Stomach (tissue), 8 donors: ENCODE measurements at regions not wholly inside any gene's neighbourhood (a gene's known extent, or its start where the extent isn't known, plus 50 kb on each side); places are given as distances from the start of the nearest gene placed in this dataset.
"Not testable (repeated sequence)": the region's sequence is repeated elsewhere in the genome, so short reads cannot be mapped to it uniquely, and the experiment has no call there.

Source experiments
- DNase-seq, 2 donors: peaks; one replicate each; pipeline versions ENCODE4 v3.0.0 to v3.0.0-alpha.2; 2013 to 2019
- H3K27ac ChIP-seq, 5 donors: fragments of 200-600 bp in 4 of 5; sonication (generic) in 4 of 5; one replicate each; pipeline ENCODE4 v1.5.1; 2013 to 2019; ENCODE audit warnings: mild to moderate bottlenecking in 1 of 5, moderate library complexity in 1 of 5
- H3K27me3 ChIP-seq, 3 donors: fragments of 200-600 bp; sonication (generic); one replicate each; pipeline ENCODE4 v1.5.1; 2017 to 2019; ENCODE audit warnings: mixed run types in 1 of 3
- H3K36me3 ChIP-seq, 4 donors: fragments of 200-600 bp; sonication (generic); 1 replicate in 3 of 4; 2 replicates in 1 of 4; pipeline ENCODE4 v1.5.1; 2016 to 2019
- H3K4me1 ChIP-seq, 4 donors: fragments of 200-600 bp; sonication (generic); one replicate each; pipeline ENCODE4 v1.5.1; 2016 to 2019
- H3K4me3 ChIP-seq, 4 donors: fragments of 200-600 bp; sonication (generic) in 3 of 4; one replicate each; pipeline ENCODE4 v1.5.1; 2016 to 2019; ENCODE audit warnings: mild to moderate bottlenecking in 1 of 4
- H3K9me3 ChIP-seq, 4 donors: fragments of 200-600 bp; sonication (generic); one replicate each; pipeline ENCODE4 v1.5.1; 2016 to 2019
- CTCF ChIP-seq, 7 experiments: fragments of 450-650 bp in 4 of 7; fragments of 200-600 bp in 3 of 7; sonication (generic) in 3 of 7; IDR thresholded peaks; one replicate each; pipeline ENCODE4 v1.5.1; 2016 to 2019; ENCODE audit warnings: antibody characterized with exemption in 7 of 7, control low read depth in 2 of 7, mild to moderate bottlenecking in 1 of 7
- EP300 ChIP-seq: sonication (generic); formaldehyde crosslinking; IDR thresholded peaks from one replicate; pipeline ENCODE4 v1.6.1; 2017; ENCODE audit warnings: antibody characterized with exemption
- POLR2A ChIP-seq, 4 donors: fragments of 450-650 bp; IDR thresholded peaks; one replicate each; pipeline ENCODE4 v1.6.1; 2016; ENCODE audit warnings: antibody characterized with exemption in 4 of 4, control low read depth in 2 of 4, mild to moderate bottlenecking in 1 of 4, moderate library complexity in 1 of 4
- POLR2AphosphoS5 ChIP-seq, 3 donors: sonication (generic); formaldehyde crosslinking; IDR thresholded peaks; one replicate each; pipeline ENCODE4 v1.6.1; 2016; ENCODE audit warnings: antibody characterized with exemption in 3 of 3
- WGBS, 5 donors: extraction: QIAGEN DNeasy Blood & Tissue Kit in 3 of 5; methylation state at CpG; one replicate each; pipeline versions ENCODE4 v1.1.5 to v1.1.7; 2013 to 2018; 5-methylcytosine and 5-hydroxymethylcytosine counted together
- intact Hi-C: fragments of 100-400 bp; cut with DNase I; formaldehyde crosslinking; loops from one replicate; pipeline ENCODE4 v1.15.1; 2023; ENCODE audit warnings: low total_unique reads
- donor health status: healthy with polysubstance abuse.
- donor health status: Bipolar disorder and iron deficiency.
- donor health status: healthy.

DNA sequence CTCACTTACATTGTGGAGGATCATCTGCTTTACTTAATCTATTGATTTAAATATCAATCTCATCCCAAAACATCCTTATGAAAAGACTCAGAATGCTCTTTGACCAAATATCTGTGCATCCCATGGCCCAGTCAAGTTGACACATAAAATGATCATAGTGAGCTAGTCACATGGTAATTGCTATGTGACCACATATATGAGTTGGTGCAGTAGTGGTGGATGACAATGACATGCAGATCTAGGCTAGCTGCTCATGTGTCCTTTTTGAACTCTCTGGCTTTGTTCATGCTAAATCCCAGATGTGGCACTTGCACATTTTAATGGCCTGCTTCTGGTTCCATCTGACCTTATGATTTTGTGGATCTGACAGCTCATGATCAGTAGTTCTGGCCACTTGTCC is 156.2 kb downstream of the NFKBIZ start:
- Histone ChIP-seq H3K36me3 (no peaks in the 10 kb centered on the region), H3K4me1 (peaks cover 0 to 8% (median 2%) of the 10 kb centered on the region in 4 donors), H3K27ac (no peak overlapping the region), H3K27me3 (no peaks in the 10 kb centered on the region), H3K4me3 (no peak overlapping the region), H3K9me3 (no peaks in the 10 kb centered on the region)
- TF ChIP-seq CTCF (IDR thresholded peaks at IDR 0.05) = no peak
- TF ChIP-seq EP300 = no peak
- TF ChIP-seq POLR2AphosphoS5 (IDR thresholded peaks at IDR 0.05) = no peak
- TF ChIP-seq POLR2A (IDR thresholded peaks at IDR 0.05) = no peak
- intact Hi-C loops = no loop called here
- DNase-seq = no peak

DNA sequence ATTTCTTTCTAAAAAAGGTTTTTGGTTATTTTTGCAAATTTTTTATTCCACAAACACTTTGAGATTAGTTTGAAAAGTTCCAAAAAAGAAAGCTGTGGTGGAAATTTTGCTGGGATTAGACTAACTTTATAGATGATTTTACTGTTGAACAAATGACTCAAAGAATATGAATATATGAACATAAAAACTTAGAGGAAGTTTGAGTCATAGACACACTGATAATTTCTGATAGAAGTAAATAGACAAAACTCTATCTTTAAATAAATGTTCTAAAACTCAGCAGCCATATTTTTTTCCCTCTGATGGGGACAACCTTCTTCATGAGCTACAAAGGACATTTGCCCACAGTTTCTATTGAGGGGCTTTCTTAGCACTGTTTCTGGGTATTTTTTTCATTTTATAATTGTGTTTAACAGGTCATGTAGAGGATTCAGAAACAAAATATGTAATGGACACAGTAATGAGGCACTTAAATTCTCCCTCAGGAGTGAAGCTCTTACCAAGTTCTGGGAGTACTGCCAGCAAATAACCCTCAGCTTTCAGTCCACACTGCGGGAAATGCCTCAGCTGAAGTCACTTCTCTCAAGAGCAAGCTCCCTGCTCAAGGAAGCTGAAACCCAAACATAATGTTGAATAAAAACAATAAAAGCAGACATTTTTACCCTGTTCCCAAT is 157.6 kb downstream of the NFKBIZ start:
- Histone ChIP-seq H3K27ac (no peak overlapping the region), H3K4me3 (no peak overlapping the region), H3K36me3 (no peaks in the 10 kb centered on the region), H3K9me3 (no peaks in the 10 kb centered on the region), H3K4me1 (peaks cover 0 to 8% (median 2%) of the 10 kb centered on the region in 4 donors), H3K27me3 (no peaks in the 10 kb centered on the region)
- DNase-seq = peak in 1 of 2 donors; percentile 65
- no peak for TF ChIP-seq EP300
- no peak for TF ChIP-seq POLR2AphosphoS5 (IDR thresholded peaks at IDR 0.05)
- TF ChIP-seq CTCF (IDR thresholded peaks at IDR 0.05) = no peak
- TF ChIP-seq POLR2A (IDR thresholded peaks at IDR 0.05) = no peak
- intact Hi-C loops = no loop called here
- WGBS, 5 donors = 19 to 50% (median 26%) methylated on average over 1 of the region's 1 CpG

GRCh38 chr3:102008436-102008835 is 159.1 kb downstream of the NFKBIZ start:
- H3K4me3 ChIP-seq, DNase-seq, H3K27ac ChIP-seq, H3K36me3 ChIP-seq, H3K27me3 ChIP-seq, H3K9me3 ChIP-seq, H3K4me1 ChIP-seq, intact Hi-C loops: not testable (repeated sequence)
- 84 to 97% (median 93%) methylated on average over 10 to 11 of the region's 11 CpGs for WGBS, 5 donors

DNA sequence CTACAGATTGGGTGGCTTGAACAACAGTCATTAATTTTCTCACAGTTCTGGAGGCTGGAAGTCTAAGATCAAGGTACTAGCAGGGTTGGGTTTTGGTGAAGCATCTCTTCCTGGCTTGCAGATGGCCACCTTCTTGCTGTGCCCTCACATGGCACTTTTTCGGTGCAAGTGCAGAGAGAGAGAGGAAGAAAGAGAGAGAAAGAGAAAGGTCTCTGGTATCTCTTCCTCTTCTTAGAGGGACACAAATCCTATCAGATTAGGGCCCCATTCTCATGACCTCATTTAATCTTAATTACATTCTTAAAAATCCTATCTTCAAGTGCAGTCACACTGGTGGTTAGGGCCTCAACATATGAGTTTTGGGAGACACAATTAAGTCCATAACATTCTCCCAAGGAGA is 167.1 kb downstream of the NFKBIZ start:
- WGBS, 5 donors = 82 to 100% (median 100%) methylated on average over 1 of the region's 1 CpG
- no peaks in the 10 kb centered on the region for H3K36me3 ChIP-seq
- no peak overlapping the region for H3K4me3 ChIP-seq
- DNase-seq = no peak
- no peak overlapping the region for H3K27ac ChIP-seq
- intact Hi-C loops = no loop called here
- peaks cover 0 to 4% (median 2%) of the 10 kb centered on the region in 4 donors for H3K9me3 ChIP-seq
- TF ChIP-seq POLR2AphosphoS5 (IDR thresholded peaks at IDR 0.05) (no peak), CTCF (IDR thresholded peaks at IDR 0.05) (no peak), EP300 (no peak), POLR2A (IDR thresholded peaks at IDR 0.05) (no peak)
- H3K27me3 ChIP-seq = no peaks in the 10 kb centered on the region
- H3K4me1 ChIP-seq = no peaks in the 10 kb centered on the region

DNA sequence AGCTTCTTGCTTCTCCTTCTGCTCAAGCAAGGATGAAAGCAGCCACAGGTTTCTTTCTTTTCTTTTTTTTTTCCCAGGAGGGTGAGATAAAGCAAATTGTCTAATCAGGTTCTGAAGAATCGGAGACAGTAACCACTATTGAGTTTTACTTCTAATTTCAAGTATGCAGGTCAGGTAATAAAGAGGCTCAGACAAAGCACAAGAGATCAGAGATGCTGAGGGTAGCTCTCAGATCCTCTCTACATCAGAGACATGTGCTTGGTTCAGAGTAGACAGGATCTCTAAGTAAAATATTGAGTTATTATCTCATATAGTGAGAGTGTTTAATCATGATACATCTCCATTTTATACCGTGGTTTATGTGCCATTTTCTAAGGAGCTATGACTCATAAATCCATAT is 168.5 kb downstream of the NFKBIZ start:
- no peak overlapping the region for H3K4me3 ChIP-seq
- no peak for DNase-seq
- no peak overlapping the region for H3K27ac ChIP-seq
- no peaks in the 10 kb centered on the region for H3K27me3 ChIP-seq
- no peaks in the 10 kb centered on the region for H3K36me3 ChIP-seq
- intact Hi-C loops = no loop called here
- peaks cover 0 to 3% (median 0%) of the 10 kb centered on the region in 4 donors for H3K4me1 ChIP-seq
- TF ChIP-seq CTCF (IDR thresholded peaks at IDR 0.05) = no peak
- WGBS, 5 donors = 61 to 78% (median 65%) methylated on average over 2 of the region's 2 CpGs
- H3K9me3 ChIP-seq = peaks cover 0 to 4% (median 2%) of the 10 kb centered on the region in 4 donors
